ENCODE measurements at regions not wholly inside any gene's neighbourhood (a gene's known extent, or its start where the extent isn't known, plus 50 kb on each side); places are given as distances from the start of the nearest gene placed in this dataset.

- no peak for TF ChIP-seq POLR2AphosphoS5 (IDR thresholded peaks at IDR 0.05)
- no peak for TF ChIP-seq CTCF (IDR thresholded peaks at IDR 0.05)
Observed at GRCh38 chr12:102314821-102315220, 117.2 kb upstream of the PMCH start.

Data from prostate gland (tissue), 2 donors.